Astrocyte (in vitro differentiated cells and primary cell): ENCODE measurements at regions not wholly inside any gene's neighbourhood (a gene's known extent, or its start where the extent isn't known, plus 50 kb on each side); places are given as distances from the start of the nearest gene placed in this dataset.

ENCODE experiments used
- CTCF ChIP-seq: IDR thresholded peaks from 2 replicates; pipeline ENCODE4 v1.5.1; 2011; ENCODE audit warnings: low read depth, mild to moderate bottlenecking, inconsistent platforms, low read length, moderate library complexity; ENCODE audit not compliant: insufficient read depth
- EZH2 ChIP-seq: IDR thresholded peaks from 2 replicates; pipeline ENCODE4 v1.6.1; 2012; ENCODE audit warnings: mild to moderate bottlenecking, low read length, inconsistent platforms; ENCODE audit not compliant: insufficient read depth

- no peak for TF ChIP-seq CTCF
- no peak for TF ChIP-seq EZH2
Observed at GRCh38 chr22:48099251-48099650, 1336.8 kb downstream of the TBC1D22A start.
